ENCODE measurements at regions not wholly inside any gene's neighbourhood (a gene's known extent, or its start where the extent isn't known, plus 50 kb on each side); places are given as distances from the start of the nearest gene placed in this dataset.

DNA sequence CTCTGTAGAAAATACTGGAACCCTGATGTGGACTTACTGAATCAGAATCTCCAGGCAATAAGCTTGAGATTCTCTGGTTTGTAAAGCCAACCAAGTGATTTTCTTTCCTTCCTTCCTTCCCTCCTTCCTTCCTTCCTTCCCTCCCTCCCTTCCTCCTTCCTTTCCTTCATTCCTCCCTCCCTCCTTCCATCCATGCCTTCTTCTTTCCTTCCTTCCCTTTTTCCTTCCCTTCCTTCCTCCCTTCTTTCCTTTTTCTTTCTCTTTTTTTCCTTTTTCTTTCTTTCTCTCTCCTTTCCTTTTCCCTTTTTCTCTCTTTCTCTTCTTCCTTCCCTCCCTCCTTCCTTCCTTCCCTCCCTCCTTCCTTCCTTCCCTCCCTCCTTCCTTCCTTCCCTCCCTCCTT, 450.8 kb downstream of the GRXCR1 start:
- DNase-seq: no peak

GRCh38 chr4:43345323-43345925, 452.9 kb downstream of the GRXCR1 start:
- DNase-seq: no peak

DNA sequence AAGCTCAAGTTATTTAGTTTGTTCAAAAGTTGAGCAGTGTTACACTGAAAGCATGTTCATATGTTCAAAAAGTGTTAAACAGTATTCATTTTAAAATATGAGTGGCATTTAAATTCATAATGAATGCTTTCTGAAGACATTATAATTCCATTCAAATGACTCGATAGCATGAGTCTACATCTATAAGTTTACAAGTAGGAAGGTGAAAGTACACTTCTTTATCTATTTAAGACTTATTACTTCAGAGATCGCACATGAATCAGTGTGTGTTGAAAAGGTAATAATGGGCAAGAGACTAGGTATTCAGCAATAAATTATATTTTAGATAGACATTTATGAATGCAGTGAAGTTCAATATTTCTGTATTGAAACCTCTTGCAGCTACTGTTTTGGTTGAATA, 456.1 kb downstream of the GRXCR1 start:
- no peak for DNase-seq

GRCh38 chr4:43351970-43352806, 459.7 kb downstream of the GRXCR1 start:
- no peak for DNase-seq

GRCh38 chr4:43352859-43353258, 460.3 kb downstream of the GRXCR1 start:
- DNase-seq: no peak

DNA sequence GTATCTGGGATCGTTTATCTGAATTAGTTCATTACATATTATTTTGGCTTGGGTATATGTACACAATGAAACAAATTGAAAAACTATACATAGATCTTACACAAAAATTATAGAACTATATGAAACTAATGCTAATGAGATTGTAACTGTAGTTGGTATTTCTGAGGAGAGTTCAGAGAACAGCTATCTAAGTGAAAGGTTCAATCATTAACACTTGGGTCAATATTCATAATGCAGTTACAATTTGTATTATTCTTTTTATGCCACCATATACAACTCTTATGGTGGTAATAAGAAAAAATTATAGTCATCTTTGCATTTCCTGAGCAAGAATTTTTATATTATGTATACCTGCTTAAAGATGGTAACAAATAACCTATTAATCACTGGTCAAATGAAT, 461.0 kb downstream of the GRXCR1 start:
- DNase-seq: no peak

DNA sequence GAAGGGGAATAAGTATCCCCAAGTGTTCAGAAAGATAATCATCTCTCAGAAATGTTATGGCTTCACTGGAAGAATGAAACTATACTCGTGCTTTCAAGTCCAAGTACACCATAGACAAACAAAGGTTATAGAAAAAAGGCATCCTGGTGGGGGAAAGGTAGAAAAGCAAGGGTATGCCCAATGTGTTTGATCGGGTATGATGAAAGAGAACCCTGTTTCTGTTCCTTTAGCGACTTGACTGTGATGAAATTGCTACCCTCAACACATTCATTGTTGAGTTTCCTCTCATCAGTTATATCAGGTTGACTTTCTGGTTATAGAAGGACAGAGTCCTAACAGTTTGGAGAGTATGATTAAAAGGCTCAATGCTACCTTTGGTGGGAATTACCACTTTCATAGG, 464.3 kb downstream of the GRXCR1 start:
- DNase-seq: no peak

DNA sequence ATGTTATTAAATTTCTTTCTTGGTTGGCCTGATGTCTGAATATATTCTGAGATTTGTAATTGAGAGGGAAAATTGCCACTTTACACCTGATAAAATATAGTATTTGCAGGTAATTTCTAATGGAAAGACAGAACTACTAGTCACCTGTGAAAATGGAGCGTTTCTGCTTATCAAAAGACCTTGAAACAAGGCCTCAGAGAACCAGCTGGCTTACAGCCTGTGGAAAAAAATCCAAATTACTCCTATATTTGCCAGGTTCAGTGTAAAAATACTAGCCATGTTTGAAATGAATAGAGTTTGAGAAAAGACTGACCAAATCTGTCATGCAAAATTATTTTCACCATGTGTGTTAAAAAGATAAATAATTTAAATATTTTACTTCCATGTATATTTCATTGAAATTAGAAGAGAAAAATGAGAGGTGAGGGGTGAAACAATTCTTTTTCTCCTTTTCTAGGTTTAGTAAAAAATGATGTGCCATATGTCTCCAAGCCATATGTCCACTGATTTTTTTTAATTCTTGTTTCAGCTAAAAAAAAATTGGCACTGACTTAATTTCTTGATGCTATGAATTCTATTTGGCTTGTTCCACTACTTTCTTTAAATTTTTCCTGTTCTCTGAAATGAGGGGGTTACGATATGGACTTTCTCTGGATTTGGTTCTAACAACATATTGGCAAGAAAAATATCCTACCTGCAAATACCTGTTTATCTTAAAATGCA, 464.9 kb downstream of the GRXCR1 start:
- DNase-seq: no peak

DNA sequence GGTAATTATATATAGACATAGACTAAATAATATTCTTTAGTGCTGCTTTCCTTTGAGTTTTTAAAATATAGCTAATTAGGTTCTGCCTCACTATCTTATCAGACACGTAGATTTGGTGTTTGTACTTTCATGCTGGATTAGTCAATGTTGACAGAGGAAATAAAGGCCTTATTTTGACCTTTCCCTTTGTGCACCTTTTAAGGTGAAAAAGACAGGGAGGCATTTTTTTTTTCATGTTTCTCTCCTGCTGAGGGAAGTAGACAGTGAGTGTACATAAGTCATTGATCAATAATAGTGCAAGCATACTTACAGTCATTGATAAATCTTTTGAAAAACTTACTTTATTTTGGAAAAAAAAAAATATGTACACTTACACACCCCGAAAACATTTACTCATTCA, 467.8 kb downstream of the GRXCR1 start:
- DNase-seq: no peak

- DNase-seq: no peak
Observed at GRCh38 chr4:43362875-43363636, 470.5 kb downstream of the GRXCR1 start.

- no peak for DNase-seq
Observed at GRCh38 chr4:43369036-43369594, 476.6 kb downstream of the GRXCR1 start.

- DNase-seq: no peak
Observed at GRCh38 chr4:43373201-43373600, 480.7 kb downstream of the GRXCR1 start.

DNA sequence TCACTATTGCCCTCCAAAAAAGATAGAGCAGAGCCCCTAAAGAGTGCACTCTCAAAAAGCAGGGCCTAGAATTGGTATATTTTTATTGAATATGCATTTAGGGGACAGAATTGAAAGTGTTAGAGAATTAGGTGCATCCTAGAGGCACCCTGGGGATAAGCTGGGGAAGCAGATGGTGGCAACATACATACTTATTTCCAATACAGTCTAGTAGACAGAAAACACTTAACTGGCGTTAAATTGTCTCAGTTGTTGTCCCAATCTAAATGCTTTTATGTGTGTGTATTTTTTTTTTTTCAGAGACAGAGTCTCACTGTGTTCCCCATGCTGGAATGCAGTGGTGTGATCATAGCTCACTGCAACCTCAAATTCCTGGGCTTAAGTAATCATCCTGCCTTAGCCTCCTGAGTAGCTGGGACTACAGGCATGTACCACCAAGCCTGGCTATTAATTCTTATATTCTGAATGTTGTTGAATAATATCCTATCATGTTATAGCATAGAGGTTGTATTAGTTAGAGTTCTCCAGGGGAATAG, 481.8 kb downstream of the GRXCR1 start:
- DNase-seq: no peak

DNA sequence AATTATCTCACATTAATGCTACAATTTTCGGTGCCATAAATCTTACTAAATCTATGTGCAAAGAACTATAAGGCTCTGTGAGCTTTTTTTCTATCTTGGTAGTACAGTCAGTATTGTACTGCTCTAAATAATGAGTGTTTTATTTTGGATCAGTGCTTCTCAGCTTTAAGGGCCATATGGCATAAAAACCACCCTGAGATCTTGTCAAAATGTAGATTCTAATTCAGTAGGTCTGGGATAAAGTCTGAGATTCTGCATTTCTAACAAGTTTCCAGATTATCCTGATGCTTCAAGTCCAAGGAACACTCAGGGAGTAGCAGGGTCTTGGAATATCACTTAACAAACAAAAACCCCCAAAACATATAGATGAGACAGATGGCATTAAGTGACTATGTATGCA, 486.5 kb downstream of the GRXCR1 start:
- no peak for DNase-seq

DNA sequence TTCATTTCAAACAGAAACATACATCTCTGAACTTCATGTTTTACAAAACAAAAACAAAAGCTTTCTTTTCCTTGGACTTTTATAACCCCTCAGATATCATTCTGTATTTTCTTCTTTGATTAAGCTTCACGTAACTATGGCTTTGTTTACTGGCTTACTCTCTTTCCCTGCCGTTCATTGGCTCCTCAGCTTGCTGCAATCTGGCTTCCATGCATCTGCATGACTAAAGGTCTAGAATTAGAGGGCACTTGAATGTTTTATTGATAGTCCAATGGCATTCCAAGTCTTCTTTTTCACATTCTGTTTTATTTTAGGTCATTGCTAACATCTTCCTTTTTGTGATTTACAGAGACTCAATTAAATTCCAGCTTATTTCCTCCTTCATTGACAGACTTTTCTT, 487.6 kb downstream of the GRXCR1 start:
- DNase-seq: no peak

- DNase-seq: no peak
Observed at GRCh38 chr4:43391069-43391468, 498.6 kb downstream of the GRXCR1 start.

GRCh38 chr4:43394976-43395375, 502.5 kb downstream of the GRXCR1 start:
- DNase-seq: no peak

DNA sequence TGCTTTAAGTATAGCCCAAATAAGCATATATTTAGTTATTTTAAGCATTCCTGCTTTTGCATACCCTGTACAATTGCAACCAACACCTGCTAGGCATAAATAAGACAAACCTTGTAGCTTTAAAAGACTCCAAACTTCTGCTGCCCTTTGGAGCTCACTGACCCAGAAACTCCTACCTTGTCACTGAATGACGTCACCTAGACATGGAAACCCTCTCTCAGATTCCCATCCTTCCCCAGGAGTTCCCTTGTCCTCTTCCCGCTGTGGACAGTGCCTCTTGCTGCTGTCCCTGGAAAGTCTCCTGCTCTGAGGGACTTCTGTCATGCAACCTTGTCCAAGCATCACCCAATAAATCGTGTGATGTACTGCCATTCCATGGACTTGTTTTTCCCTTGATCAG, 507.2 kb downstream of the GRXCR1 start:
- no peak for DNase-seq

GRCh38 chr4:43402393-43402792, 509.9 kb downstream of the GRXCR1 start:
- no peak for DNase-seq

DNA sequence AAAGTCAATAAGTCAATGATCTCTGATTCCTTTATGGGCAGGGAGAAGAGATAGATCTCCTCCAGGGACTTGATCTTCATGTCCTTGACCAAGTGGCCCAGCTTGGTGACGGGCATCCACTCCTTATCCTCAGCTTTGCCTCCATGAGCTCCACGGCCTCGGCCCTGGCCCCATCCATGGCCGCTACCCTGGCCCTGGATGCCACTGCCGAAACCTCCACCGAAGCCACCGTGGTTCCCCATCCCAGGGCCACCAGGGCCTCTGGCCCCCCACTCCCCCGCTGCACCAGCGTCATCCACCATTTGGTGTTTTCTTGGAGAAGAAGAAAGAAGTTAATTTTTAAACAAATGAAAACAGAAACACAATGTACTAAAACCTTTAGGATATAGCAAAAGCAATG, 518.1 kb downstream of the GRXCR1 start:
- no peak for DNase-seq

DNA sequence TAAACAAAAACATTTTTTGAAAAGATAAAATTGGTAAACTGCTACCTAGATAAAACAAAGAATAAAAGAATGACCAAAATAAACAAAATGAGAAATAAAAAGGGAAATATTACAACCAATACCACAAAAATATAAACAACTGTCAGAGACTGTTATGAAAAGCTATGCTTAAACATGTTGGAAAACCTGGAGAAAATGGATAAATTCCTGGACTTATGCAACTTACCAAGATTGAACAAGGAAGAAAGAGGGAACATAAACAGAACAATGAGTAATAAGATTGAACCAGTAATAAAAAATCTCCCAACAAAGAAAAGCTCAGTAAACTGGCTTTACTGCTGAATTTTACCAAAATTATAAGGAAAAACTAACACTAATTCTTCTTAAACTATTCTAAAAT, 518.7 kb downstream of the GRXCR1 start:
- DNase-seq: no peak

Measured in amygdala (tissue), 56 donors.